ENCODE measurements at regions not wholly inside any gene's neighbourhood (a gene's known extent, or its start where the extent isn't known, plus 50 kb on each side); places are given as distances from the start of the nearest gene placed in this dataset.

- no peak overlapping the region for H3K4me3 ChIP-seq (ENCODE audit: low read depth, low read length)
- no peak for DNase-seq (ENCODE audit: low read depth)
- no peak for TF ChIP-seq CTCF (IDR thresholded peaks at IDR 0.05; ENCODE audit: insufficient read depth, low read depth, low read length, missing control alignments)
These were observed 153.6 kb downstream of the ABCA8 start for GRCh38 chr17:68801335-68802247.

GRCh38 chr17:68800751-68801150 is 154.4 kb downstream of the ABCA8 start:
- TF ChIP-seq CTCF (IDR thresholded peaks at IDR 0.05; ENCODE audit: insufficient read depth, low read depth, low read length, missing control alignments) = no peak
- no peak for DNase-seq (ENCODE audit: low read depth)
- H3K4me3 ChIP-seq (ENCODE audit: low read depth, low read length) = no peak overlapping the region

- peak; percentile 18 for TF ChIP-seq CTCF (IDR thresholded peaks at IDR 0.05; ENCODE audit: insufficient read depth, low read depth, low read length, missing control alignments)
- peak; percentile 41 for DNase-seq (ENCODE audit: low read depth)
- H3K4me3 ChIP-seq (ENCODE audit: low read depth, low read length) = peak overlapping the region; percentile 25
These were observed 160.4 kb downstream of the ABCA8 start for GRCh38 chr17:68794636-68795434.

- no peak overlapping the region for H3K4me3 ChIP-seq (ENCODE audit: low read depth, low read length)
- no peak for TF ChIP-seq CTCF (IDR thresholded peaks at IDR 0.05; ENCODE audit: insufficient read depth, low read depth, low read length, missing control alignments)
- no peak for DNase-seq (ENCODE audit: low read depth)
These were observed 162.3 kb downstream of the ABCA8 start for GRCh38 chr17:68792873-68793272.

GRCh38 chr17:68792042-68792685 is 163.0 kb downstream of the ABCA8 start:
- no peak for TF ChIP-seq CTCF (IDR thresholded peaks at IDR 0.05; ENCODE audit: insufficient read depth, low read depth, low read length, missing control alignments)
- DNase-seq (ENCODE audit: low read depth) = no peak
- no peak overlapping the region for H3K4me3 ChIP-seq (ENCODE audit: low read depth, low read length)

- no peak for DNase-seq (ENCODE audit: low read depth)
- TF ChIP-seq CTCF (IDR thresholded peaks at IDR 0.05; ENCODE audit: insufficient read depth, low read depth, low read length, missing control alignments) = no peak
- H3K4me3 ChIP-seq (ENCODE audit: low read depth, low read length) = no peak overlapping the region
These were observed 164.3 kb downstream of the ABCA8 start for GRCh38 chr17:68790931-68791330.
